ENCODE measurements at regions not wholly inside any gene's neighbourhood (a gene's known extent, or its start where the extent isn't known, plus 50 kb on each side); places are given as distances from the start of the nearest gene placed in this dataset.

DNA sequence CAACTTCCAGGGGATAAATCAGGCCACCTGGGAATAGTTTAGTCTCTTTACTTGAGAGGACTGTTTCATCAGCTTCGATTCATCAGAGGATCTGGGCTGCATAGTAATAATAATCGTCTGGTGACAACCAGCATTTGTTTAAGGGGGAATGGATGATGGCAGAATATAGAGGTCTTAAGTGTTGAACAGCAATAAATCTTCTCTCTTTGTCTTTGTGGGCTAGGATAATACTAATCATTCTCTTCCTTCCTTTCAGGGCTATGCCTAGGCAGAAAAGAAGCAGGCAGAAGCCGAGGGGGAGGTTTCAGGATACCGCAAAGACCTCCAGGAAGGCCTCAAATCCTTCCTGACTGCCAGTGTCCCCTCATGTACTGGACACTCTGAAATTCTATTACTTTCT, 150.4 kb upstream of the GAREM1 start:
- FAIRE-seq, result no peak

DNA sequence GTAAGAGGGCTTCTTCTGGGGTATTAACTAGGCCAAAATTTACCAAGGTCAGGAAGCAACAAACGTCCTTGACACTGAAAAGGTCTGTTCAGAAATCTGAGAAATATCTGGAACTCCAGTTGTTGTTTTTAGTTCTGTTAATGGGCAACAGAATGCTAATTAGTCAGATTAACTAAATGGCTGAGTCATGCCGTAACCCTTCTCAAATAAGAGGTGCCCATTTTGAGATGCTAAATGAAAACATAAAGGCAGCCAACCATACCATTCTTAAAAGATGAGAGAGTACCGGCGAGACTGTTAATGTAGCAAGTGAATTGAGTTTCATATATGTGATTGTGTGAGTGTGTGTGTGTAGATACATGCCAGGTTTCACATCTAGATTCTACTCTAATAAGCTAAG, 147.9 kb upstream of the GAREM1 start:
- DNase-seq (ENCODE audit: low spot score) (no peak), FAIRE-seq (no peak)

More for the DNA sequence above, 150.4 kb upstream of the GAREM1 start:
- DNase-seq (ENCODE audit: low spot score), result no peak

DNA sequence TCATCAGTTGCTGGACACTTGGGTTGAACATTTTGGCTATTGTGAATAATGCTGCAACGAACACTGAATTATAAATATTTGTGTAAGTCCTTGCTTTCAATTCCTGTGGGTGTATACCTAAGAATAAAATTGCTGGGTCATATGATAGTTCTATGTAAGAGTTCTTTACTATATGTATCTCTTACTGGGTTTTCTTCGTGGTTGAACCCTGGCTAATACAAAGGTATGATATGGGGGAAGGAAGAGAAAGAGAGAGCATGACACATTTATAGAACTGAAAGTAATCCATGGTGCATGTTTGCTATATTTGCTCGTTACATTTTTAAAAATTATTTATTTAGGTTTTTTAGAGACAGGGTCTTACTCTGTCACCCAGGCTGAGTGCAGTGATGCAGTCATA, 143.1 kb upstream of the GAREM1 start:
- no peak for DNase-seq (ENCODE audit: low spot score)
- FAIRE-seq, result no peak

DNA sequence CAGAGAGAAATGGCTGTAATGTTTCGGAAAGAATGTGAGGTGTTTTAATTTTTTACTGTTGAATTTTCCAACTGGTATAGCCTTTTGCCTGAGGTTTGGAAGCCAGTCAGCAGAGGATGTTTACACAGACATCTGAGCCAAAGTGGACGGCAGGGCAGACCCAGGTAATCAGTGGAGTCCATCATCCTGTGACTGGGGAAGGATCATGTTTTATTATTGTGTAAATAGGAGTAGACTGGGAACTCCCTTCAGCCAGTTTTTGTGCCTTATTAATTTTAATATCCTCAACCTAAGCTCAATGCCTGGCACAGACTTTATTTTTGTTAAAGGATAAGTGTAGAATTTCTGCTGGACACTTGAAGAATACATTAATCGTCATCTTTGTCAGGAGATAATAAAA, 142.0 kb upstream of the GAREM1 start:
- FAIRE-seq (no peak), DNase-seq (ENCODE audit: low spot score) (no peak)

DNA sequence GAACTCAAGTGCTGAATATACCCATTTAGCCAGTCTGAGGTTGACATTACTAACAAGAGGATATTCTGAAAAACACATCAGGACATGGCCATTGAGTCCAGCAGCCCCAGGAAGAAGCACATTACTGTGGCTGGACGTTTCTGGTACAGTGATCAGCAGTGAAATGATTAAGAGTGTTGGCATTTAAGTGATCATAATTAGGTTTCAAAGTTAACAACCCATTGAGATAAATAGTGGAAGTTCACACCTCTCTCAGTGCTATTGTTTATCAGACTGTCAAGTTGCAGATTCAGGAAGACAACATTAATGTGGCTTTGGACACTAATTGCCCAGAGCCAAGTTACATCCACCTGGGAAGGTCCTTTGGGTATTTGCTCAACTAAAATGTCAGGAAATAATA, 139.5 kb upstream of the GAREM1 start:
- DNase-seq (ENCODE audit: low spot score) (no peak), FAIRE-seq (no peak)

DNA sequence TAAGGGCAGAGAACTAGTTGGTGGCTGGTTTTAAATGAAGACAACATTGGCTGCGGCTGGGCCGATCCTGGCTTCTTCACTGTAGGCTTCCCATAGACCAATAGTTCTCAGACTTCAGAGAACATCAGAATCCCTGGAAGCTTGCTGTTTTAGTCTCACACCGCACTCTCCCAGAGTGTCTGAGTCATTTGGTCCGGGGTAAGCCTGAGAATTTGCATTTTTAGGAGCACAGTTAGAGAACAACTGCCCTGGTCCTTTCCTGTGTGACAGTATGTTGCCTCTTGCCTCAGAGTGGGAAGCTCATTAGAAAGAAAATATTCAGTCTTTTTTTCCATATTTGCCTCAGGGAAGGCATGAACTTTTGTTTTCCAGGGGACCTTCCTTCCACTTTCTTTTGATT, 137.1 kb upstream of the GAREM1 start:
- no peak for FAIRE-seq
- no peak for DNase-seq (ENCODE audit: low spot score)

DNA sequence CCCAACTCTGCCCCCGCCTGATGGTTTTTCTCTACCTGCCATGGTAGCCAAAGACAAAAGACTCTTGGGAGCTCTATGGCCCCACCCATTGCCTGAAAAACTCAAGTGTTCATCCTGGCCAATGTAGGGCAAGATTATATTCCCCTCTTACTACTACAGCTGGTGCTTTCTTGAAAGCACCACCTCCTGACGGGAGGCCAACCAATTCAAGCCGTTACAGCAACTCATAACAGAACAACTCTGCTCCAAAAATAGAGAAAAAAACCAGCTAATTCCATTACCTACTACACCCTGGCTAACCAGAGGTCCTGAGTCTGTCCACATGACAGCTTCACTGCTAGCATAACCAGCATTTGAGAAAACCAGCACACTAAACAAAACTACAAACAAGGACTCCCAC, 127.5 kb upstream of the GAREM1 start:
- DNase-seq (ENCODE audit: low spot score) (no peak), FAIRE-seq (no peak)

DNA sequence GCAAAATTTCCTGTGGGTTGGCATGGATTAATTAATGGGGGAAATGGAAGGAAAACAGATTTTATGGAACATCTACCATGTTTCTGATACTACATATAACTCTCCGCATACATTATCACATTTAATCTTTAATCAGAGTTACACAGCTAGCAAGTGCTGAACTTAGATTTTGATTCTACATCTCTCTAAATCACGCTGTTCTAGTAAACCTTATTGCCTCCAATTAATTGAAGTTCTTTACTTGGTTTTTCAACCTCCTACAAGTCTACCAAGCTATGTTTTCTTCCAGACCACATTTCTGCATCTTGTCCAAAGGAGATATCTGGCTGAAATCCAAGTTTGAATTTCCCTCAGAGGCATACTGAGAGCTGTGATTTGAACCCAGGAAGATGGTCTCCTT, 125.8 kb upstream of the GAREM1 start:
- no peak for FAIRE-seq
- no peak for DNase-seq (ENCODE audit: low spot score)

DNA sequence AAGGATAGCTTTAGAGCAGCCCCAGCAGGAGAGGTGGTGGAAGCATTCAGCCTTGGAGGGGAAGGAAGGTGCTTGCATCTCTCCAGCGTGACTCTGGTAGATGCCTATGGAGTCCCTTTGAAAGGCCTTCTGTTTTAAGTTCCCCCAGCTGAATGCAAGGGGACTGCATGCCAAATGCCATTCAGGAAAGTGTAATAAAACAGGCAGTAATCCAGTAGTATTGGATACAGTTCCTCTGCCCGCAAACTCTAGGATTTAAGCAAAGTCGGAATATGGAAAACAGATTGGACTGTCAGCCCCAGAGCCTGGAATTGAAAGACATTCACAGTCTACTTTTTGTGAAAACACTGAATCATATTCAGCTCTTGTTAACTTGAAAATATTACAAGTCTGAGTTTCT, 125.2 kb upstream of the GAREM1 start:
- no peak for DNase-seq (ENCODE audit: low spot score)
- FAIRE-seq, result no peak

DNA sequence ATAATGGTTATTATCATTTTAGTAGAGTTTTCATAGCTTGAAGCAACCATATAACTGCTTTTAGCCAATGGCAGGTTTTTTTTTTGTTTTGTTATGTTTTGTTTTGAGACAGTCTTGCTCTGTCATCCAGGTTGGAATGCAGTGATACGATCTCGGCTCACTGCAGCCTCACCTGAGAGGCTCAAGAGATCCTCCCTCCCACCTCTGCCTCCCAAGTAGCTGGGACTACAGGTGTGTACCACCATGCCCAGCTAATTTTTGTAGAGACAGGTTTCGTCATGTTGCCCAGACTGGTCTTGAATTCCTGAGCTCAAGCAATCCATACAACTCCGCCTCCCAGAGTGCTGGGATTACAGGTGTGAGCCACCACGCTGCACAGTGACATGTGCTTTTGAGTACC, 117.5 kb upstream of the GAREM1 start:
- no peak for FAIRE-seq
- DNase-seq (ENCODE audit: low spot score), result no peak

DNA sequence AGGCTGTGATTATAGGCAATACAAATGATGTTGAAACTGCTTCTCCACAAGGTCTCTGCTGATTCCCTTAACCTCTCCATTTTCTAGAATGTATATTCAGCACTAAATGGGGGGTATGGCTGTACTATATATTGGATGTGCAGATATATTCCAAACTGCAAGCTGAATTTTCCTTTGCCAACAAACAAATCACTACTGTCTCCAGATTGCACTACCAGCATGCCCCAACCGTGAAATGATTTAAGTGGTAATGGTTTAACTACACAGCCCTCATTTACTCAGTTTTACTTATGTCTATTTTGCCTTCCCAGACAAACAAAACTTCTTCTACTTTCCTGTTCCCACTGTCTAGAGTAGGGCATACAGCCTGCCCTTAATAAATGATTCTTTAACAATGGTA, 112.7 kb upstream of the GAREM1 start:
- no peak for FAIRE-seq

DNA sequence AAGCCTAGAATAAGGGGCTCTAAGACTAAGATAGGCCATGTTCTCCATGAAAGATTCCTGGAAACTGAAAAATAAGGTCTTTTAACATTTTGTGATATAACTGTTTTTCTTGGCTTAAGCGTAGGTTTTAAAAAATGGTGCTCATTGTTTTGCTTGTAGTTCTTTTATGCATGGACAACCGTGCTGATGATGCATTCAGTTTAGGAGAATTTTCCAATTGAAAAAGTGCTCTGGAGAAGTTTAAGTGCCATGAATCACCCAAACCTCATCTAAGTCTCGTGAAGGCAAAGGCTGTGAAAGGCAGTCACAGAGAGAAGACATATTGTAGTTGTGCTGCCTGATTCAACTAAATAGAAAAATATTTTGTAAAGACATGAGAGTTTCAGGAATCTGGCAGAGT, 111.8 kb upstream of the GAREM1 start:
- FAIRE-seq (no peak), DNase-seq (ENCODE audit: low spot score) (no peak)

More for the DNA sequence above, 112.7 kb upstream of the GAREM1 start:
- DNase-seq (ENCODE audit: low spot score), result no peak

DNA sequence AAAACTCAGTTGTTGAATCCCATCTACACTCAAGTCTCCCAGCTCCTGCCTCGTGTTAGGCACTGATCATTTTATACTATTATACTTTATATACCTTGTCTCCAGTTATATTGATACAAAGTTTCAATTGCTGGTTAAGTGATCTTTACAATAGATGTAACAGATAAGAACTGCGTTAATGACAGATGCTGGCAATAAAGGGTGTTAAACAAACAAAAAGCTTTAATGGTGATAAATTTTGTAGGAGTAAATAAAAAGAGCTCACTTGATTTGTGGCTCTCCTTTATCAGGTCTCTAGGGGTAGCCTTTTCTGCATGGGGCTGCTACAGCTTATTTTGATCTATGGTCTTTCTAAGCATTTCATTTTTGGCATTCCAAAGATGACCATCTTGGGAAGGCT, 106.9 kb upstream of the GAREM1 start:
- FAIRE-seq, result no peak
- no peak for DNase-seq (ENCODE audit: low spot score)

DNA sequence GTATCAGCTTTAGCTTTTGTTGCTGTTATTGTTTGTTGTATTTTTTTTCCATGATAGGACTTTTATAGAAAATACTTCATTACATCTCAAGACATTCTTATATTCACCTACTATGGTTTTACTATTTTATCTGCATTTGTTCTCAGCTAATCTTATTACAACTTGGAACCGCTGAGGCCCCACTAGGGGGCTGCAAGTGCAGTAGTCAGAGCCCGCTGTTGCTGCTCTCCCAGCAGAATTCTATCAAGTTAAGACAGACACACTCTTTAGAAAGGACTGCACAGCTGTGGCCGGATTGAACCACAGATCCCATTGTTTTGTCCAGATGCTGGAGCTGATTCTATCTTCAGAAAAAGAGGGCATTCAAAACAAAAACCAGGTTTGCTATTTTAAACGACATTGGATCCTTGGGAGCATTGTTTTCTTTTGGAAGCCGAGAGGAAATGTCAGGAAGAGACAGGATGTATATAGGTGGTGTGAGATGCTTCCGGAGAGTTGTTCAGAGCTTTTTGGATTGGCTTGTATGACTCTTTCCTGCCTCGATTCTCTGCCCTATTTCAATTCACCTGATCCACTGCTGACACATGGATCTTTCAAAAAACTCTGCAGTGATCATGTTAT, 105.7 kb upstream of the GAREM1 start:
- DNase-seq (ENCODE audit: low spot score) (peak; percentile 22), FAIRE-seq (no peak)

DNA sequence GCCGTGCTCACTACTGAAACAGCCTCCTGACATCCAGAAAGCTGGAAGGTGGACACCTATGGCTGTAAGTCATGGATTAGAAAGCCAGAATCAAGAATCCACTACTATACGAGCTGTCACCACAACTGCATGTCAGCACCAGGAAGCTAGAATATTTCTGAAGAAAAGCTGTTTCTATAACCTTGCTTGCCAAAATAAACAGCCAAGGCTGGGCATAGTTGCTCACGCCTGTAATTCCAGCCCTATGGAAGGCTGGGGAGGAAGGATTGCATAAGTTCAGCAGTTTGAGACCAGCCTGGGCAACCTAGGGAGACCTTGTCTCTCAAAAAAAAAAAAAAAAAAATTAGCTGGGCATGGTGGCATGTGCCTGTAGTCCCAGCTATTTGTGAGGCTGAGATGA, 96.3 kb upstream of the GAREM1 start:
- DNase-seq (ENCODE audit: low spot score), result no peak

DNA sequence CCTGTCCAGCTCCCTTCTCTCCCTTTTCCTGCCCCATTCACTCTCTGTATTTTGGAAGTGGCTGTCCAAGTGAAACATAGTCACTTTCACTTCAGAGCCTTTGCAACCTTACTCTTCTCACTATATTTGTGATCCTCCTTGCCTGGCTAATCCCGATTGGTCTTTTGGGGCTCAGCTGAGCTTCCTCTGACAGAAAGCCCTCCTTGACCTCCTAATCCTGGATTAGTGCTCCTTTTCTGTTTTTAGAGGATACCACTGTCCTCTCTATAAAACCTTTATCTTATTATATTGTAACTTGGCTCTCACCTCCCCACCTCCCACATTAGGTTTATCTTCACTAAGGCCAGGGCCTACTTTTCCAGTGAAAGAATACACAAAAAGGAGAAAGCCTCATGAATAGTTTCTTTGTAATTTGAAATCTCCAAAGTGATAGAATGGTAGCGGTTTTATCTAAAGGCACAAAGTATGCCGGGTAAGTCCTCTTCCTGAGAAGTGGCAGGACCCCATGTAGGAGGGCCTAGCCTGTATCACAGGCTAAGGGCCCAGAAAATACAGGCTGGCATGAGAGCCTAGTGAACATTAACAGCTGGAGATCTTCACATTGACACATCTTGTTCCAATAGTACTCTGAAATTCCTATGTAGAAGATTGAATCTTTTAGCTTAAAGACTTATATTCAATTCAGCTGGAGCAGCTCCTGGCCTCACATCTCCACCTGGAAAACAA, 83.1 kb upstream of the GAREM1 start:
- DNase-seq (ENCODE audit: low spot score) (no peak), FAIRE-seq (no peak)

More for the DNA sequence above, 96.3 kb upstream of the GAREM1 start:
- no peak for FAIRE-seq

DNA sequence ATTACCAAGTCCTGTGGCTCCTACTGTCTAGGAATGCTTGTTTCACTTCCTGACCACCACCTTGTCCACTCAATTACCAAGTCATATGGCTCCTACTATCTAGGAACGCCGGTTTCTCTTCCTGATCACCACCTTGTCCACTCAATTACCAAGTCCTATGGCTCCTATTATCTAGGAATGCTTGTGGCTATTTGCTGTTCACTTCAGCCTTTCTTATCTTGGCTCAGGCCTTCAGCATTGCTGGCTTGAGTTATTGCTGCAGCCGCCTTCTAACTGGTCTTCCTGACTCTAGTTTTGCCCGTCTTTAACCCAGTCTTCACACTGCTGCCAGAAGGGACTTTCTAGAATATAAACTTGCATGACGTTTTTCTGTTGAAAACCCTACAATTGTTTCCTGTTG, 82.5 kb upstream of the GAREM1 start:
- DNase-seq (ENCODE audit: low spot score) (no peak), FAIRE-seq (no peak)

DNA sequence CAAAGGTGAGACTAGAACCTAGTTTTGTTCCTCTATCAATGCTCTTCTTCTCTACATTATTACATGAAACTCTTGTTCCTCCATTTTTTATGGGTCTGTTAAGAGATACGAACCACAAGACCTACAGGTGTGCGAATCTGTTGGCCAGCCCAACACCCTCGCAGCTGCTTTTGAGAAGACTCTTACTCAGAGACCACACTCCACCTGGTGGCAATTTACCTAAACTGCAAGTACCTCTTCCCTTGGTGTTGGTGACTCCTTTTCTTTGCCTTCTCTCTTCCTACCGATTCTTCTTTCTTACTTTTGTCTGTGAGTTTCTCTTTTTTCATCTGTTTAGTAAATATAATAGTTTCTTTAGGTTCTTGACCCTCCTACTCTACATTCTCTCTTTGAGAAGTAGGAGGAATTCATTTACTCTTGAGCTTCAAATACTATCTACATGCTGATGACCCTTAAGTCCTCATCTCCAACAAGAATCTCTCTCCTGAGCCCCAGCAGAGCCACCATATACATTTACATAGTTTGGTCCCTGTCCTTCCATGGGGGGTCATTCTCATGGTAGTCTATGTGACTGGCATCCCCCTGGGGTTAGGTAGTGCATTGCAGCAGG, 81.8 kb upstream of the GAREM1 start:
- no peak for FAIRE-seq

DNA sequence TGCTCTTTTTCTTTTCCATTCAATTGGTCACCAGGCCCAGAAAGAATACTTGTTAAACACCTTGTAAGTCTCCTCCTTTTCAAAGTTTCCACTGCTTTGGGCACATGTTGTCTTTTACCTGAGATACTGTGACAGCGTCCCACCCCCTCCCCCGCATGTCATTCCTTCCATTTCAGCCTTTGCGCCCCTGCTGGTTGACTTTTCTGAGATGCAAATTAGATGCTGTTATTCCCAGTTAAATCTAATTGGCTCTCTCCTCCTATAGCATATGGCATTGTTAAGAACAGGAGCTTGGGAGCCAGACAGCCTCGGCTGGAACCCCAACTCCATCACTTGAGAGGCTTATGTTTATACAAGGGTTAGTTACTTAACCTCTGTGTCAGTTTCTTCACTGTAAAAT, 80.3 kb upstream of the GAREM1 start:
- DNase-seq (ENCODE audit: low spot score), result no peak

More for the DNA sequence above, 81.8 kb upstream of the GAREM1 start:
- peak; percentile 49 for DNase-seq (ENCODE audit: low spot score)

DNA sequence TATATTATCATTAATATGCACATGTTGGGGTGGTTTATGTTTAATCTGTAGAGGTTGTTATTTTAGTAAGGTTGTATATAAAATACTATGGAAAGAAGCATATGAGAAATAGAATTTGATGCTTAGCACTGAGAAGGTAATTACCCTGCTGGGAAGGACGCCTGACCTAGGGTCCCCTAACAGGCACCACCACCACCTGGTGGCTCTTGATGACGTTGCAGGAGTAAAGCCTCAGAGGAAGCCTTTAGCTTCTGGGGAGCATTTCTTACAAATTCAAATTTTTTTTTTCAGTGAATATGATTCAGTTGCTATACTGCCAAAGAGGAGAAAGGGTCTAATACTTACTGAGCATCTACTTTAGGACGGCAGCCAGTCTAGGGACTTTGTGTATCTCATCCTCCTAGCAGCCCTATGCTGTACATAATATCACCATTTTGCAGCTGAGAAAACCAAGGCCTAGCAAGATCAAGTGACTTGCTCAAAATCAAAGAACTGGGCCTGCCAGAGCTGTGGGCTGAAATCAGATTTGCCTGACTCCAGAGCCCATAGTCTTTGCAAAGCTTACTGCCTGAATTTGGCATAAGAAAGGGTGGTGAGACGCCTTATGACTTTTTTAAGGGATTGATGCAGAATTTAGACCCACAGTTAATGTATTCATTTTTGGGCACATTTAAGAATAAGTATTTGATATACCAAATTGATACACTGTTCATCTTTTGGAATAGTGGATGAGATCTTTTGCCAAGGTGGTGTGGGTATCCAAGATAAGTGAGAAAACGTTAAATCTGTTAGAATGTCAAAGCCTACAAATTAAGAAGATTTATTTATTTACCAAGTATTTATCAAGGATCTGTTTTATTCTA, 78.8 kb upstream of the GAREM1 start:
- FAIRE-seq (no peak), DNase-seq (ENCODE audit: low spot score) (peak; percentile 38)

More for the DNA sequence above, 80.3 kb upstream of the GAREM1 start:
- no peak for FAIRE-seq

DNA sequence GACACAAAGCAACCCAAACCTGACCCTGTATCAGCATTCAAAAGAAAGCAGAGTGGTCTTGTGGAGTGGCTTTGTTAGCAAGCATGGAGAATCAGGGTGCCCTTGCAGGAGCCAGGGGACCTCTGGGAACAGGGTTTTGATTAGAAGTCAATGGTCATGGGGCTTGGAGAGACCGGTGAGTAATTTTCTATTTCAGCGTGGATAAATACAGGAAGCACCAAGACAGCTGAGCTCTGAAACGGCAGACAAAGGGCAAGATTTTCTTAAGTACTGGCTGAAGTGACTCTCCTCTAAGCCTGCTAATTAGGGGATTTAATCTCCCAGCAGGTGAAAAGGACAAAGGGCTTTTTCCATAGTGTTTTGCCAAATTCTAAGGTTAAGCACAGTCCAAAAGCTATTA, 78.0 kb upstream of the GAREM1 start:
- DNase-seq (ENCODE audit: low spot score) (no peak), FAIRE-seq (no peak)

DNA sequence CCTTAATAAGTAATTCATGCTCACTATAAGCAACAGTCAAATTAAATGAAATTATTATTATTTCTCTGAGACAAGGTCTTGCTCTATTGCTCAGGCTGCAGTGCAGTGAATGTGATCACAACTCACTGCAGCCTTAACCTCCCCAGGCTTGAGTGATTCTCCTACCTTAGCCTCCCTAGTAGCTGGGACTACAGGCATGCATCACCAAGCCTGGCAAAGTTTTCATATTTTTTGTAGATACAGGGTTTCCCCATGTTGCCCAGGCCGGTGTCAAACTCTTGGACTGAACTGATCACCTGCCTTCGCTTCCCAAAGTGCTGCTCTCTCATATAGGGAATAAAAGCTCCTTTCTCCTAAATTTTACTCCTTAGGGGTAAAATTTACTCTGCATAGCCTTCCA, 74.9 kb upstream of the GAREM1 start:
- DNase-seq (ENCODE audit: low spot score), result no peak
- FAIRE-seq, result no peak

All from urothelium cell line (cell line).